ENCODE measurements at regions not wholly inside any gene's neighbourhood (a gene's known extent, or its start where the extent isn't known, plus 50 kb on each side); places are given as distances from the start of the nearest gene placed in this dataset.

DNA sequence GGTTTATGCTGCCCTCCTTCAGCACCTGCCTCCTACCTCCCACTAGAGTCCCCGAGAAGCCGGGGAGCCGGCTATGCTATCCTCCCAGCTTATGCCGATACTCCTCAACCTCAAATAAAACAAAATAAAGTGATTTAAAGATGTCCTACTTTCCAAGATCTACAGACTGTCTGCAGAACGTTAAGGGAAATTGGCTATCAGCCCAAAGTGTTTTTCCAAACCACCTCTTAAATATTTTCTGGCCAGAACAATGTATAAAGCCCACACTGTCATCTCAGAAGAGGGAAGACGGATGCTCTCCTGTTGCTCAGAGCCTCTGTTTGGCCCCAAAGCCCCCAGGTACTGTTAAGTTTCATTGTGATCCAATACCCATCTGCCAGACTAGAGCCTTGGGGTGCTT, 54.0 kb upstream of the MGMT start:
- no peak for DNase-seq (ENCODE audit: low read depth in 3 of 3, low spot score in 2 of 3)

- no peak for DNase-seq (ENCODE audit: low read depth in 3 of 3, low spot score in 2 of 3)
These were observed 51.6 kb upstream of the MGMT start for GRCh38 chr10:129415215-129416140.

DNA sequence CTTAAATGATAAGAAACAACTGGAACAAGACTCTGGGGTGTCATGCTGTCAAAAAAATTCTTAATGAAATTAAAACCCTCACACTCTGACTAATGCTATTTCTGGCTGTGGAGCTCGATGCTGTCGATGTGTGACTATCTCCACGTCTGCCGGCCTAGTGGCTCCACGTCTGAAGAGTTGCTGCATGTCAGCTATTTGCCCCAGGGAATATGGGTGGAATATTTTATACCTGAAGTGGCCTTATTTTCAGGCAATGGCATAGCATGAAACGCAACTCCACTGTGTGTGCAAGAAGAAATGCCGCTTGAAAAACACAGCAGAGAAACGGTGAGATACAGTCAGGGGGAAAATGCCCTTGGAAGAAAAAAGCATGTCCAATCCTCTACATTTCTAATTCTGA, 50.9 kb upstream of the MGMT start:
- DNase-seq (ENCODE audit: low read depth in 3 of 3, low spot score in 2 of 3) = no peak

DNA sequence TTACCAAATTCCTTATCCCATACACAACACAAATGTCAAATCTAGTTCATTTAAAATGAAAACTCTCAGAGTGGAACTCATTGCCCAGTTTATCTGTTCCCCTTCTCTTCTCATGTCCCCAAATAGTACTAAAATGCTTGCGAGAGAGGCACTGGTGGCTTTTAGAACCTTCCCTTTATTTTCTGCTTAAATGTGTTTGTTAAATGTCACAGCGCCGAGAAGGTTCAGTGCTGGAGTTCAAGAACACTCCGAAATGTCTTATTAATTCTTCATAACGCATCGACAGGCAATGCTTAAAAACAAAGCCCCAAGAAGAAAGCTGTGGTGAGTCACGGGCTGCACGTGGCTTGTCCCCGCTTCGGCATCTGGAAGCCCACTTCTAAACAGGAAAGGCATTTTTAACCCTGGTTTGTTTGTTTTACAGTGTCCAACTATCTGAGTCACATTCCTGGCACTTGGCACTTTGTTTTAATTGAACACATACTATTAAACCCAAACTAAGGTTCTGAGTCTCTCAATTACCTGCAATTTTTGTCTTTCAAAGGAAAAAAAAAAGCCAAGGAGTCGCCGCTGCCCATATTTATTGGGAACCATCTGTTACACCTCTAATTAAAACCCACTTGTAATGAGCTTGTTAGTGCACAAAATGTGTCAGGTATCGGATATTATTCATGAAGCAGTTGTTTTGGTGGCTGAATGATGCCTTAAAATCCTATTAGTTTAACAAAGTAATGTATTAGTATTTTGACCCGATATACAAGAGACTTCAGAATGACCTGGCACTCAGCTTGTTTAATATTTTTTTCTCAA, 49.9 kb upstream of the MGMT start:
- DNase-seq (ENCODE audit: low read depth in 3 of 3, low spot score in 2 of 3) = no peak

All from right renal cortex interstitium (tissue), 3 donors.